H1 (cell line): ENCODE measurements at regions not wholly inside any gene's neighbourhood (a gene's known extent, or its start where the extent isn't known, plus 50 kb on each side); places are given as distances from the start of the nearest gene placed in this dataset.

Source experiments
- CTBP2 ChIP-seq: IDR thresholded peaks from 2 replicates; pipeline ENCODE4 v1.7.0; 2011; ENCODE audit warnings: borderline replicate concordance, mild to moderate bottlenecking, moderate library complexity, mixed read lengths, low read length; ENCODE audit not compliant: insufficient read depth, insufficient read length
- JUN ChIP-seq: IDR thresholded peaks from 2 replicates; pipeline ENCODE4 v1.6.1; 2011; ENCODE audit warnings: low read depth, mild to moderate bottlenecking, improper control_type of control experiment, low read length
- RAD21 ChIP-seq, 2 experiments: IDR thresholded peaks in 1 of 2; conservative IDR thresholded peaks in 1 of 2; 2 replicates each; pipeline ENCODE4 v1.6.1; 2011; ENCODE audit warnings: low read depth in 2 of 2, low read length in 2 of 2, improper control_type of control experiment in 1 of 2, inconsistent platforms in 1 of 2, mild to moderate bottlenecking in 1 of 2, moderate library complexity in 1 of 2

GRCh38 chr5:135135530-135136226, 101.7 kb upstream of the PITX1 start (continued):
- TF ChIP-seq CTBP2: no peak
- no peak for TF ChIP-seq RAD21 (IDR thresholded peaks at IDR 0.05 in 1 of 2, conservative IDR thresholded peaks at IDR 0.05 in 1 of 2; ENCODE audit: low read depth in 2 of 2, low read length in 2 of 2)
- no peak for TF ChIP-seq JUN
